ENCODE measurements at regions not wholly inside any gene's neighbourhood (a gene's known extent, or its start where the extent isn't known, plus 50 kb on each side); places are given as distances from the start of the nearest gene placed in this dataset.
"Not testable (repeated sequence)": the region's sequence is repeated elsewhere in the genome, so short reads cannot be mapped to it uniquely, and the experiment has no call there.

- not testable (repeated sequence) for TF ChIP-seq CTCF, POLR2A (IDR thresholded peaks at IDR 0.05)
Observed at GRCh38 chr2:37755961-37756559, 84.6 kb upstream of the CDC42EP3 start.

All from prostate gland (tissue), 2 donors.